UCSD-AML1 (cell line): ENCODE measurements at regions not wholly inside any gene's neighbourhood (a gene's known extent, or its start where the extent isn't known, plus 50 kb on each side); places are given as distances from the start of the nearest gene placed in this dataset.
"Not testable (repeated sequence)": the region's sequence is repeated elsewhere in the genome, so short reads cannot be mapped to it uniquely, and the experiment has no call there.

ENCODE experiments used
- DNase-seq: peaks from one replicate; lab custom pipeline; 2025; ENCODE audit not compliant: unreplicated experiment; lab: John Stamatoyannopoulos, UW

DNA sequence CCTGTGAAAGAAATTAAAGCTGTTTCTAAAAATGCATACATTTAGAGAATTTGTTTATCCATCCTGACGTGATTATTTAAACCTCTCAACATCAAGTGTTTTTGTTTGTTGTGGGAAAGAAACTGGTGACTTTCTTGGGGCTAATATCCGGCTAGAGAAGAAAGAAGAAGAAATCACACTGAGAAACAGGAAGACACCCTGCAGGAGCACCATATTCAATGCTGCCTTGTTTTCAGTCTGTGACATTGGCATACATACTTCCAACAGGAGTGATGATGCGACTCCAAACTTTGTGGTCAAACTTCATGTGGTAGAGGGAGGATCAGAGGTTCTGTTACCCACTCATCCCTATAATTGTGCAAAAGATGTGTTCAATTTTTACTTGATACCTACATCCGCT lies 997.6 kb upstream of the CITED2 start:
- no peak for DNase-seq

DNA sequence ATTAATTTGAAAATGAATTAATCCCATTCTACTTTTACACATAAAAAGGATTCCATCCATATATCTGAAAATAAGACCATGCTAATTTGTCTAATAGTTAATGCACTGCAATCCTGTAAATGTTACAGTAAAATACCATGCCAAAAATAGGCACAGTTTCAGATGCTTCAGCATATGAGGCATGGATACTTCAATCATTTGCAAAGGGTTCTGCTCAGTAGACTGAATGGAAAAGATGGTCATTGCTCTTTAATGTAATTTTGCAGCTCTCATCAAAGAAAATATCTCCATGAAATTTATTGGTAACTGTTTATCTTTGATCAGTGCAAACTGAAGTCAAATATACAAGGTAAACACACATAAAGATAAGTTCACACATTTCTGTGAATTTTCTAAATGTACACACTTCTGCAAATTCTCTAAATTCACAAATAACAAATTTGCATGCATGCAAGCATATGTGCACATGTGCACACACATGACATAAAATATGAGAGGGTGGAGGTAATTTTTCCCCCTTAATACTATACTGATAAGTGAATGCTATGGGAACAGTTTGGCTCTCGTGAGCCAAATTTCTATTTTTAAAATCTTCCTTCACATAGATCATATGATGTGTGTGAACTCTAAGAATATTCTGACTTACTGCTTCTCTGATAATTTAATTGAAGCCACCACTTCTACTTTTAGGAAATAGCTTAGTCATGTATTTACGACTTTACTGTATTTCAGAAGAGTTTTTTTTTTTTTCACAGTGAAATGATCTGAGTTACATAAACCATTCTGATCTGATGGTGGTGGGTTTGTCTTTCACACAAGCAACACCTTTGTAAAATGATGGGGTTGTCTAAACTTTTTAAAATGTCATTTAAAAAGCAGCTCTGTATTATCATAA lies 996.8 kb upstream of the CITED2 start:
- DNase-seq, result no peak

DNA sequence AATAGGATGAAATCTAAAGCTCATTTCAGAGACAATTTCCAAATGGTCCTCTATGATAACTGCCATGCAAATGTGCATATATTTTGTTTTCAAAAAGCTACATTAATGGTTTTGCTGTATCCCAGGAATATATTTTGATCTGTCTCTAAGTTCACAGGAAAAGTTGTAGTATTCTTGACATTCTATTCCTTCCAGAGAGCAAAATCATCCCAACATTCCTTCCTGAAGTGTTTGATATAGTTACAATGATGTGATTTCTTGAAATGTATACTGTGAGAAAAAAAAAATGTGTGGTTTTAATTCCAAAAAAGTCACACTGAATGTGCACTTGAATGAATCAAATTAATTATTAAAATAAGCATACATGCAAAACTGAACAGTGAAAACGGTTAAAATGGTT lies 996.0 kb upstream of the CITED2 start:
- no peak for DNase-seq

DNA sequence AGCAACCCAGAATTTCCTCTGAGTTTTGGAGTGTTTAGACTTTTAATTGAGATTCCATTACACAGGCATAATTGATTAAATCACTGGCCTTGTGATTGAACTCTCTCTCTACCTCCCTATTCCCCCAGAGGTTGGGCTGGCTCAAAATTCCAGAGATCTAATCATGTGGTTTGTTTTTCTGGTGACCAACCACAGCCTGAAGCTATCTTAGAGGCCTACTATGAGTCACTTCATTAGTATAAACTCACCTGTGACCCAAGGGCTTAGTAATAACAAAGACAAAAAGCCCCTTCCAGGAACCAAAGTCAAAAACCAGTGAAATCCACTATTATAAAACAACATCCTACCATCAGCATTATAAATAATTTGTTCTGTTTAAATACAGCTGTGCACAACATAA lies 992.5 kb upstream of the CITED2 start:
- DNase-seq, result no peak

DNA sequence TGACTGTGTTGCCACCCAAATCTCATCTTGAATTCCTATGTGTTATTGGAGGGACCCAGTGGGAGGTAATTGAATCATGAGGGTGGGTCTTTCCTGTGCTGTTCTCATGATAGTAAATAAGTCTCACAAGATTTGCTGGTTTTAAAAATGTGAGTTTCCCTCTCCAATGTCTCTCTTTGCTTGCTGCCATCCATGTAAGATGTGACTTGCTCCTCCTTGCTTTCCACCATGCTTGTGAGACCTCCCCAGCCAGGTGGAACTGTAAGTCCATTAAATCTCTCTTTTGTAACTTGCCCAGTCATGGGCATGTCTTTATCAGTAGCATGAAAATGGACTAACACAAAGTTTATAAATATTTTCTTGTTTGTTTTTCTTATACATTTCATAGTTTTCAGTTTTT lies 990.5 kb upstream of the CITED2 start:
- no peak for DNase-seq

DNA sequence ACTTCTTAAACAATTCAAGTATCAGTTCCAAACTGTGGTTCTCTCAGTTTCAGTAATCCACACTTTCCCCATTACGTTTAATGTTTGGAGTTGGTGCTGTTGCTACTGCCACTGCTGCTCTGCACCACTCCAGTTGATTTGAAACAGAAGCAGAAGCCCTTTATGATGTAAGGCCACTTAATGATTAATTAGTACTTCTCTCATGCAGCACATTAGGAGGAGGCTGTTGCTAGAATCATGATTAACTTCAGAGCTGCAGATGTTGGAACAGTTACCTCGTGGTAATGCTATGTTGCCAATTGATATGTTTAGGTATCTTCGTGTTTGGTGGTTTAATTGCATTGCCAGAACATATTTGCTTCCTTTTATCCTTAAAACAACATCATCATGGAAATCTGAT lies 986.2 kb upstream of the CITED2 start:
- no peak for DNase-seq

DNA sequence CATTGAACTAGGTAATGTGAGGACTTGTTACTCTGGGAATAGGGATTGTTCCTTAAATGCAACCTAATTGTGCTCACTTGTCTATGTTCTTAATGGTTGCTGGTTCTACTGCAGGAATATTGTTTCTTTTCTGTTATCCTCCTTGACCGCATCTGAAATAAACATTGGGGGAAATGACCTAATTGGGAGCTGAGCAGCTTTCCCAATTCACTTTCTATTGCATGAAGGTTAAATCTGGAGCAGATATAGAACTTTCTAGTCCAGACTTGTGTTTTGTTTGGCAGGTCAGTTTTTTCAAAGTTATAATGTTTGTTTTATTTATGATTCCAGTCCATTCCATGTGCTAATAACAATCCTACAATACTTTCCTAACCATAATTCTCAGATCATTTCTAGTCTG lies 981.0 kb upstream of the CITED2 start:
- DNase-seq, result no peak

DNA sequence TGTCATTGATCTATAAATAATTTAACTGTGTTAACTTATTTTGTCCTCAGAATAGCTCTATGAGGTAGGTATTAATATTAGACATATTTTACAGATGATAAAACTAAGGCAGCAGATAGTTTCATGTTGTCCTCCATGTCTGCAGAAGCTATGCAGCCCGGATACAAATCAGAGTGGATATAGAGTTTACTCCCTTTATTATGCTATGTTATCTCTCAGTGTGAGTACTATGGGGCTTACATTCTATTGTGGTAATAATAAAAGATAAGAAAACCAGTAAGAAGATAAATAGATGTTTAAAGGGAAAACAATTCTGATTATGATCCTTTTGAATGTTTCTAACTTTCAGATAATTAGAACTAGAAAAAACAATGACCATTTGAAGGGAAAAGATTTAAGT lies 979.8 kb upstream of the CITED2 start:
- no peak for DNase-seq

DNA sequence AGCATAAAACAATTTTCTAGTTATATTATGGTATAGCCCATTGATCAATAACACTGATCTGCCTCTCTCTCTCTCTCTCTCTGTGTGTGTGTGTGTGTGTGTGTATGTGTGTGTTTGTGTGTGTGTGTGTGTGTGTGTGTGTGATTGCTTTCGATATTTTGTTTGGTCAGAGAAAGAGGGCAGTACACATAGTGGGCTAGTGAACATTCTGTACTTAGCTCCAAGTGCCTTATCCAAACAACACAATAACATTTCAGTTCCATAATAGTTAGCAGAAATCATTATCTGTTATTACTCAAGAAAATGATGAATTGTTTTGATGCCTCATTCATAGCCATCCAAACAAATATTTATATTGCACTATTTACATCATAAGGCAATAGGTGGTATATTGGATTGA lies 979.1 kb upstream of the CITED2 start:
- no peak for DNase-seq

DNA sequence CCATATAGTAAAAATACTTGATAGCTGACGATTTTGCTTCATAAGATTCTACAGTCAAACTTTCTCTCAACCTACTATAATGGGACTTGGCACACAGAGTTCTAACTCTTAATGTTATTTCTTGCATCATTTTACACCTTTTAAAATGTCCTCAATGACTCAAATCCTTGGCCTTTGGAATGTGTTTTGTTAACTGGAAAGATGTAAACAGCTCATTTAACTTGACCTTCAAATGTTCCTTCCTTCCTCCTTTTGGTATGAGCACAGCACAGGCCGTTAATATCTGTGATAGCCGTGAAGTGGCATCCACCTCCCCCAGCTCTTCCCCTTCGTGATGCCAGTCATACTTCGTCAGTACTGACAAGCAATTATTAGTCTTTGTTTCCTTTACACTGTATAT lies 972.0 kb upstream of the CITED2 start:
- peak; percentile 20 for DNase-seq

DNA sequence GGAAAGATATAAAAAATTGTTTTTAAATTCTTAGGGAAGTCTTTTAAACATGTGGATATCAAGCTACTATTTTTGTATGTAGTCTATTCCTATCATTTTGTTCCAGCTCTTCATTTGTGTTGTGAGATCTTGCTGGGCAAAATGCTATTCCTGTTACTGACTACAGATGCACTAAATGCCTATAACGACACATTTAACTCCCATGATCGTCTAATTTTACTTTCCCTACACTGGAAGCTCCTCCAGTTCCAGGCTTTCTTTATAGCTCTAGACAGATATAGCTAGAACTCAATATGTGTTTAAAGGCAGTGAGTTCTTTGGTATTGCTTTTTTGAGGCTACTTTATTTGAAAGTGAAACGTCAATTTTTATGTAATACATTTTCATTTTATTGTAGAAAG lies 971.5 kb upstream of the CITED2 start:
- DNase-seq, result no peak

DNA sequence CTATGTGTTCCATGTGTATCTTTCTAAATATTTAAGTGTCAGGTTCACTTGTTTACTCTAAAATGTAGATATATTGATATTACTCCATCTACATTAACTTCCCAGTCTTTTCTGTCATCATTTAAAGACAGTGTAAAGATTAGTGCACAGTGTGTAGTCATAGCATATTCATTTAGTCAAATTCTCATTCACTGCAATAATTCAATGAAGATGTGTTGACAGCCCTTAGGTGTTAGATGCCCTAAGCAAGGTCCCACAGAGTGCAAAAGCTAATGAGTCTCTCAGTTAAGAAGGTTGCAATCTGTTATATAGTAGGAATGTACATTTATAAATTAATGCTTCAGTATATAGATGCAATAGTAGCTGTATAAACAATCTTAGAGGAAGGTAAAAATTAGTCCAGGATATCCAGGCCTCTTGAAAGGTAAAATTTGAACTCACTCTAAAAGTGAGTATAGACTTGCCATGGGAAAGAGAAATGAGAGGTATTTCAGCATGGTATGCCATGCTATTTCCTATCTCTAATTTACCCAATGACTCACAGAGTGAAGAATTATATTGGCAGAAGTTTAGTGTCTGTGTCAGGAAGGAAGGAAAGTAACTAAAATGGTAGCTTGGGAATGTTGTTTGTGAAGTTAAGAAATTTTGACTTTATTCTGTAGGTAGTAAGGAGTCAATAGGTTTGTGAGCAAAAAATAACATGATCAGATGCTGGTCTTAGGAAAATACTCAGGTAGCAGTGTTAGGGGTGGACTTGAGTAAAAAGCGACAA lies 969.9 kb upstream of the CITED2 start:
- DNase-seq, result no peak

DNA sequence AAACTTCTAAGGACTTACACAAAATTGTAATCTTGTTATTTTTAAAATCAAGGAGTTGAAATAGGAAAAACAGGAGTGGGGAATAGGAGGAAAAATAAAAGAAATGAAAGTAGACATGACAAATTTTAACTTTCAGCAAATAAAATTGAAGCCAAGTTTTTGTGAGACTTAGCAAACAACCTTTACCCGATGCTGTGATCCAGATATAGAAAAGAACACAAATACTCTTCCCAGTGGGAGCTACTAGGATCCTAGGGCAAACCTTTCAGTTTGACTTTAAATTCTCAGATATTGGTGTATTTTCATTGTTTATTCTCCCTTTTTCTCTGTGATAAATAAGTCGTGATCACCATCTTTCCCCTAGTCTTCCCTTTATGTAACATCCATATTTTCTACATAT lies 968.7 kb upstream of the CITED2 start:
- no peak for DNase-seq

DNA sequence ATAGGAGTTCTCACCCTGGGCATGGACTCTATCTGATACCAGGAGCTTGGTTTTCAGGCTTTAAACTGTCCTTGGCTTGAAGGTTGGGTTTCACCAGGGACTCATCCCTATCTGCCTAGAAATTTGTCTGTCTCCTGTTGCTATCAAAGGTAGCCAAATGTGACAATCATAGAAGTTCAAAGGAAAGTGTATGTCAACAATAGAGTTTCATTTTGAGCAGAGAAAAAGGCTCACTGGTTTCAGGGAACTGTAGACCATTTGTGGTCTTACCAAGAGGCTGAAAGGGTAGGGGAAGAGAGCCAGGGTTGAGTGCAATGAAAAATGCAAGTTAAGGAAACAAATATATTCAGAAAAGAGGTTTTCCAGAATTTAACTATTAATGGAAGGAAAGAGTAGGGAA lies 966.8 kb upstream of the CITED2 start:
- DNase-seq, result no peak

DNA sequence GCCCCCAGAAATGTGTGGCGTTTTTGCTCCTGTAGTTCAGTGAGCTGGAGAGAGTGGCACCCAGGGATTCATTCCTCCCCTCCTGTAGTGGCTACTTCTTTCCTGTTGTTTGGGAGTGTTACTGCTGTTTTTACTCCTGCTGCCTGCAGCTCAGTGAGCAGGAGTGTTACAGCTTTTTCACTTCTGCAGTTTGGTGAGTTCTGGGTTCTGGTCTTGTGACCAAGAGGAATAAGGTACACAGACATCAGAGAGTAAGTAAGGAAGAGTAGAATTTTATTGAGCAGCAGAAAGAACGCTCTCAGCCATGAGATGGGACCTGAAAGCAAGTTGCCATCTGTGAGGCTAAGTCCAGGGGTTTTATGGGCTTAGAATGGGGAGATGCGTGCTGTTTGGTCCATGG lies 966.3 kb upstream of the CITED2 start:
- no peak for DNase-seq

DNA sequence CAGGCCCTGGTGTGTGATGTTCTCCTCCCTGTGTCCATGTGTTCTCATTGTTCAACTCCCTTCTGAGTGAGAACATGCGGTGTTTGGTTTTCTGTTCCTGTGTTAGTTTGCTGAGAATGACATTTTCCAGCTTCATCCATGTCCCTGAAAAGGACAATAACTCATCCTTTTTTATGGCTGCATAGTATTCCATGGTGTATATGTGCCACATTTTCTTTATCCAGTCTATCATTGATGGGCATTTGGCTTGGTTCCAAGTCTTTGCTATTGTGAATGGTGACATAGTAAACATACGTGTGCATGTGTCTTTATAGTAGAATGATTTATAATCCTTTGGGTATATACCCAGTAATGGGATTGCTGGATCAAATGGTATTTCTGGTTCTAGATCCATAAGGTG lies 964.6 kb upstream of the CITED2 start:
- DNase-seq, result not testable (repeated sequence)

DNA sequence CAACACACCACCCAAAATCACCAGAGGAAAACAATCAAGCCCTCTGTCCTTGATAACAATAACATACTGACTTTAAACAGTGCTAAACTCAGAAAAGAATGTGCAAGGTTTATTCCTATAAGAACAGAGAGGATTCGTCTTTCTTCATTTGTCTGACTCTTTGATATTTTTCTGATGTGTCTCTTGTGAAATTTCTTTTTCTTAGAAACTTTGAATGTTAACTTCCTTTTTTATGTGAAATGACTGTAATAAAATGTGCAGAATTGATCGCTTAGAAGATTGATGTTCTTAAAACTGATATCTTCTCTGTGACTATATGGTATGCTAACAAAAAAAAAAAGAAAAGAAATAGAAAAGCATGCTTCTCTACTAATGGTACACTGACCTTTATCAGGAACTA lies 947.4 kb upstream of the CITED2 start:
- DNase-seq, result no peak

DNA sequence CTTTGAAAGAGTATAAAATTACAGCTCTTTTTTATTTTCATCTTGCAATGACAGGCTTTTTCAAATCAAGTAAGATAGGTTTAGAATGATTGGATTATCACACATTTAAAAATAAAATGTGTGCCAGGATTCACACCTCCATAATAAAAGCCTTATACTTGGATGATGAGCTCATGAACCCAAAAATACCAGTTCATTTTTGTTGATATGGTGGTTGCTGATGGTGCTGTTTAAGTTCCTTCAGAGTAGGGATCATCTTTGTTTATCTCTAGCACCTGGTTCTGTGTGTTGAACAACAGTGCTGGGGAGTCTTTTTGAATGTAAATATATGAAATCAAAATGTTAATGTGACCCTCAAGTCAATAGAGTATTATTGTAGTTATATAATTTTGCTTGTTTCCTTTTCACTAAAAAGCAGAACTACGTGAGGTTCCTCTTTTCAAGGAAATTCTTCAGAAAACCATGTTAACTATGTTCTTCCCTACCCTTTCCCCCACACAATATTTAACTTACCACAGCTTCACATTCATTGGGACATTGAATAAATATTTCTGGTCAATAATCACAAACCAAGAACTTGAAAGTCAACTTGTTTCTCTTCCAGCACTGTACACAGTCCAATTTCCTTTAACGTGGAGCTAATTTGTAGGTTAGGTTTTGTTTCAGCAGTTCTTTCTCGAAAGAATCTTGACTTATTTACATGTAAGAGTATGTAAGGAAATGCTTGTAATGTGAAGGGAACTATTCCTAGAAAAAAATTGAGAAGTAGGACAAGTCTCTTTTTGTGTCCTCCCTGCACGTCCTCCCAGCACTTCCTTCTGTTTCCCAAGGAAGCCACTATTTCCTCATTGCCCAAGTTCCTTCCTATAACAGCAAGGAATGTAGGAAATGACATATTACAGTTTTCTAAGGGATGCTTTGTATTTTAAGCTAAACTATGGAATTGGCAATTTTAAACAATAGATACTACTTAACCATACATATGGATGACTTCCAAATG lies 945.9 kb upstream of the CITED2 start:
- peak; percentile 22 for DNase-seq

DNA sequence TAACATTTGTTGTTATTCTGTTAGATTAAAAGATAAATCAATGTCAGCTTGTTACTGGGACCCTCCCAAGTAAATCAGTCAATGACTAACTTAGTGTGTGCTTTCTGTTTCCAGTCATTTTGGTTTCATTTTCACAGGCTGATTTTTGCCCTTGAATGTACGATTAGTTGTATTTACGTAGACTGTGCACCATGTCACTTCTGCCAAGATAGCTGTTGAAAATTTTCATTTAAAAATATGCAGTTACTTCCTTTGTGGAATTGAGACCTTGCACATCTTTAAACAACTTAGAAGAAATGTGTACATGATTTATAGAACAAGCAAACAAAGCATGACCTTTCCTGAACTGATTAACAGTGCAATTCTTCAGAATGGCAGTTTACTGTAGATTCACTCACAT lies 944.8 kb upstream of the CITED2 start:
- DNase-seq, result no peak

DNA sequence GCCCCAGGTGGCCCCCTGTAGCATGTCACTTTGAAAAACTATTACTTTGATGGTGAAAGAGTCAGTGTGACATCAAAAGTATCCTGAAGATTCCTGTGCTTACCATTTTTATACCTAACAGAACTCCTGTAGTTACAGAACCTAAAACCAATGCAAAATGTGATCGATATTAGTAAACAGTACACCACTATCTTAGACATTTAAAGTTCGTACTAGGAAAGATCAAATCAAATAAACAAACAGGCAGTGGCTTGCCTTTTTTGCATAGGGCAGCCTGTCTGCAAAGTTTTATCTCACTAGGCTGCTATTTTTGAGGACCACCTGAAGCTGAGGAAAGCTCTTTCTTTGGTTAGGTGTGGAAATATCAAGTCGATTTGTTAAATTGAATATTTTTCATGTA lies 944.0 kb upstream of the CITED2 start:
- DNase-seq, result no peak

DNA sequence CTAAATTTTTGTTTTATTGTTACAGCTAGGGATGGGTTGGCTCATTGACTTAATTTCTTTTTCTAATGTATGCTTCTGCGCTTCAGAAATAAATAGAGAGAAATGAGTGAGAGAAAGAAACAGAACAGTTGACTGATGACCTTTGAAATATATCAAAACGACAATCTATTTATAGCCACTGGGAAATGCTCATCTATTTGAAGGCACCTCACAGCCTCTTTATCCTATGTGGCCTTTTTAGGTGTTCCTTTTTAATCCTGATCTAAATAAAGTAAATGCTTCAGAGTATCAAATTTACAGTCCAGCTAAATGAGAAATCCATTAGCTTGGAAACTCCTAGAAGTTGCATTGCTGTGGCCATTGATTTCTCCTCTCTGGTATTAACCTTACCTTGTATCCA lies 943.5 kb upstream of the CITED2 start:
- DNase-seq, result no peak
